ENCODE measurements at regions not wholly inside any gene's neighbourhood (a gene's known extent, or its start where the extent isn't known, plus 50 kb on each side); places are given as distances from the start of the nearest gene placed in this dataset.

DNA sequence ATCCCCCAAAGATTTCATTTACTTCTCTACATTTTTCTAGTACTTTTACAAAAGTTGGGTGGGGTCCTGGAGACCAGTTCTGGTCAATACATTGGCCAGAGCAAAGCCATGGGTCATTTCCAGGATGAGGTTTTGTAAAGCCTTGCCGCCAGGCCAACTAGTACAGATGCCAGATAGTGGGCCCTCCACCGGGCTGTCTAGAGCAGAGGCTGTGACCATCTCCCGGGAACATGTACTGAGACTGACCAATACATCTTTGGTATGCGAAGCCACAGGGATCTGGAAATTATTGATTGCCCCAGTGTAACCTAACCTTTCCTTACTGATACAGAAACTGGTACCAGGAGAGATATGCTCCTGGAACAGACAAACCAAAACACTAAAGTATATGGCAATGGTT lies 599.2 kb downstream of the ADCYAP1 start:
- no peaks in the 10 kb centered on the region for H3K4me1 ChIP-seq (ENCODE audit: control insufficient read depth in 2 of 3, insufficient read depth in 2 of 3, low read depth in 1 of 3, low read length in 3 of 3)
- DNase-seq (no peak), FAIRE-seq (no peak)
- H3K27ac ChIP-seq (ENCODE audit: low read depth in 2 of 2, low read length in 2 of 2): no peak overlapping the region
- no peak overlapping the region for H3K4me3 ChIP-seq (ENCODE audit: low read length in 3 of 3)
- H3K36me3 ChIP-seq (ENCODE audit: control insufficient read depth in 2 of 3, insufficient read depth in 3 of 3, low read length in 3 of 3): no peaks in the 10 kb centered on the region
- intact Hi-C loops (cut with DNase I): no loop called here
- H3K27me3 ChIP-seq (ENCODE audit: control insufficient read depth, insufficient read depth, low read length): no peaks in the 10 kb centered on the region
- TF ChIP-seq, protein P1, sequence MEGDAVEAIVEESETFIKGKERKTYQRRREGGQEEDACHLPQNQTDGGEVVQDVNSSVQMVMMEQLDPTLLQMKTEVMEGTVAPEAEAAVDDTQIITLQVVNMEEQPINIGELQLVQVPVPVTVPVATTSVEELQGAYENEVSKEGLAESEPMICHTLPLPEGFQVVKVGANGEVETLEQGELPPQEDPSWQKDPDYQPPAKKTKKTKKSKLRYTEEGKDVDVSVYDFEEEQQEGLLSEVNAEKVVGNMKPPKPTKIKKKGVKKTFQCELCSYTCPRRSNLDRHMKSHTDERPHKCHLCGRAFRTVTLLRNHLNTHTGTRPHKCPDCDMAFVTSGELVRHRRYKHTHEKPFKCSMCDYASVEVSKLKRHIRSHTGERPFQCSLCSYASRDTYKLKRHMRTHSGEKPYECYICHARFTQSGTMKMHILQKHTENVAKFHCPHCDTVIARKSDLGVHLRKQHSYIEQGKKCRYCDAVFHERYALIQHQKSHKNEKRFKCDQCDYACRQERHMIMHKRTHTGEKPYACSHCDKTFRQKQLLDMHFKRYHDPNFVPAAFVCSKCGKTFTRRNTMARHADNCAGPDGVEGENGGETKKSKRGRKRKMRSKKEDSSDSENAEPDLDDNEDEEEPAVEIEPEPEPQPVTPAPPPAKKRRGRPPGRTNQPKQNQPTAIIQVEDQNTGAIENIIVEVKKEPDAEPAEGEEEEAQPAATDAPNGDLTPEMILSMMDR (IDR thresholded peaks at IDR 0.05; ENCODE audit: borderline replicate concordance, extremely low read depth, insufficient read depth): no peak
- H3K9ac ChIP-seq (ENCODE audit: low read length in 3 of 3): no peak overlapping the region
- no peaks in the 10 kb centered on the region for H3K9me3 ChIP-seq (ENCODE audit: control insufficient read depth in 2 of 3, insufficient read depth in 1 of 3, low read length in 3 of 3)

DNA sequence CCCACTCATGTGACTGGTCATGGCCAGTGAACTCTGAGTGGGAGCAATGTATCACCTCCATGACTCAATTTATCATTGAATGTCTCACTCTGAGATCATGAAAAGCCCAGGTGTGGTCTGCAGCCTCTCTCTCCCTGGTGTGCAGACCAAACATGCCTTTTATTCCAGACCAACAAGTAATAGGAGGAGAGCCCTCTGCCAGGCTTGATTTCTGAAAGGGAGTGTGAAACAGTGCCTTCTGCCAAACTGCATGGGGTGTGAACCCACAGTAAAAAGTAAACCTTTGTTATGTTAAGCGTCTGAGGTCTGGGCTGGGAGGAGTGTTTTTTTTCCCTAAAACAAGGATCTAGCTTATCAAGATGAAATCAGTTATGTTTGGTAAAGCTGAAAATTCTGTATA lies 601.2 kb downstream of the ADCYAP1 start:
- H3K27me3 ChIP-seq (ENCODE audit: control insufficient read depth, insufficient read depth, low read length): no peaks in the 10 kb centered on the region
- intact Hi-C loops (cut with DNase I): no loop called here
- H3K4me1 ChIP-seq (ENCODE audit: control insufficient read depth in 2 of 3, insufficient read depth in 2 of 3, low read depth in 1 of 3, low read length in 3 of 3): no peaks in the 10 kb centered on the region
- DNase-seq (no peak), FAIRE-seq (no peak)
- H3K27ac ChIP-seq (ENCODE audit: low read depth in 2 of 2, low read length in 2 of 2): no peak overlapping the region
- no peak overlapping the region for H3K4me3 ChIP-seq (ENCODE audit: low read length in 3 of 3)
- H3K9ac ChIP-seq (ENCODE audit: low read length in 3 of 3): no peak overlapping the region
- TF ChIP-seq, protein P1 (IDR thresholded peaks at IDR 0.05; ENCODE audit: borderline replicate concordance, extremely low read depth, insufficient read depth): no peak
- no peaks in the 10 kb centered on the region for H3K36me3 ChIP-seq (ENCODE audit: control insufficient read depth in 2 of 3, insufficient read depth in 3 of 3, low read length in 3 of 3)
- H3K9me3 ChIP-seq (ENCODE audit: control insufficient read depth in 2 of 3, insufficient read depth in 1 of 3, low read length in 3 of 3): no peaks in the 10 kb centered on the region

DNA sequence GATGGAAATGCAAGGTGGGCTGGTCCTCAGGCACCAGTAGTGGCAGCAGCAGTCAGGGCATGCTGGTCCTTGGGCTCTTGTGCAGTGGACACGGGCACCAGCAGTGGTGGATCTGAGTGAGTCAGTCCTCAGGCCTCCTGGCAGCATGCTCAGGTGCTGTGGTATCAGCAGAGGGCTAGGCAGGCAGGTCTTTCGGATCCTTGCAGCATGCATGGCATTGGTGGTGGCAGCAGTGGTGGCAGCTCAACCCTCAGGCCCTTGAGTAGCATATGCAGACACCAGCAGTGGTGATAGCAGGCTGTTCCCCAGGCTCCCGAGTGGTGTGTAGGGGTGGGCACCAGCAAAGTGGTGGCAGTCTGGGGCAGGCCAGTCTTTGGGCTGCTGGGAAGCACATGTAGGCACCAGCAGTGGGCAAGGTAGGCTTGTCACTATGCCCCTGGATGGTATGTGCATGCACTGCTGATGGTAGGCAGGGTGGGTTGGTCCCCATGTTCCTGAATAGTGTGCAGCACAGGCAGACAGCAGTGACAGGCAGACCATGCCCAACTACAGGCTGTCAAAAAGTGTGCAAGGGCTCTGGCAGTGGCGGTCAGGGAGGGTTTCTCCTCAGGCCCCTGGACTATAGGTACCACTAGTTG lies 606.0 kb downstream of the ADCYAP1 start:
- Histone ChIP-seq H3K4me3 (ENCODE audit: low read length in 3 of 3) (no peak overlapping the region), H3K27me3 (ENCODE audit: control insufficient read depth, insufficient read depth, low read length) (no peaks in the 10 kb centered on the region), H3K4me1 (ENCODE audit: control insufficient read depth in 2 of 3, insufficient read depth in 2 of 3, low read depth in 1 of 3, low read length in 3 of 3) (no peaks in the 10 kb centered on the region), H3K9ac (ENCODE audit: low read length in 3 of 3) (no peak overlapping the region), H3K9me3 (ENCODE audit: control insufficient read depth in 2 of 3, insufficient read depth in 1 of 3, low read length in 3 of 3) (no peaks in the 10 kb centered on the region), H3K27ac (ENCODE audit: low read depth in 2 of 2, low read length in 2 of 2) (no peak overlapping the region), H3K36me3 (ENCODE audit: control insufficient read depth in 2 of 3, insufficient read depth in 3 of 3, low read length in 3 of 3) (no peaks in the 10 kb centered on the region)
- FAIRE-seq (no peak), DNase-seq (no peak)
- intact Hi-C loops (cut with DNase I): no loop called here
- TF ChIP-seq, protein P1 (IDR thresholded peaks at IDR 0.05; ENCODE audit: borderline replicate concordance, extremely low read depth, insufficient read depth): no peak

Data from kidney (tissue), 13 donors.